GM12874 (cell line): ENCODE measurements at regions not wholly inside any gene's neighbourhood (a gene's known extent, or its start where the extent isn't known, plus 50 kb on each side); places are given as distances from the start of the nearest gene placed in this dataset.

Source experiments
- CTCF ChIP-seq: IDR thresholded peaks from 2 replicates; pipeline ENCODE4 v1.5.1; 2011; ENCODE audit warnings: low read depth, mild to moderate bottlenecking, control low read depth, low read length, moderate library complexity; ENCODE audit not compliant: insufficient read depth

- no peak for TF ChIP-seq CTCF
Observed at GRCh38 chr16:5906351-5906750, 808.8 kb upstream of the EEF2KMT start.

- TF ChIP-seq CTCF, result no peak
Observed at GRCh38 chr16:5905935-5906334, 808.3 kb upstream of the EEF2KMT start.

GRCh38 chr16:5903832-5904231 is 806.2 kb upstream of the EEF2KMT start:
- no peak for TF ChIP-seq CTCF

GRCh38 chr16:5903153-5903552 is 805.6 kb upstream of the EEF2KMT start:
- no peak for TF ChIP-seq CTCF

- TF ChIP-seq CTCF, result no peak
Observed at GRCh38 chr16:5900046-5900445, 802.5 kb upstream of the EEF2KMT start.

- no peak for TF ChIP-seq CTCF
Observed at GRCh38 chr16:5895976-5896375, 798.4 kb upstream of the EEF2KMT start.

- TF ChIP-seq CTCF, result no peak
Observed at GRCh38 chr16:5895137-5895536, 797.5 kb upstream of the EEF2KMT start.

GRCh38 chr16:5891296-5891695 is 793.7 kb upstream of the EEF2KMT start:
- no peak for TF ChIP-seq CTCF
